NCI-H524 treated with DMSO at 0.1 percent for 48 hours (cell line): ENCODE measurements at regions not wholly inside any gene's neighbourhood (a gene's known extent, or its start where the extent isn't known, plus 50 kb on each side); places are given as distances from the start of the nearest gene placed in this dataset.
A peak's percentile ranks its signal among the peaks of the same experiment; 100 is the strongest.

Experiments used
- DNase-seq: peaks from one replicate; lab custom pipeline; 2025; lab: John Stamatoyannopoulos, UW

- DNase-seq, result peak; percentile 92
Observed at GRCh38 chr15:47506329-47507100, 210.8 kb upstream of the SEMA6D start.

GRCh38 chr15:47507221-47507985, 209.9 kb upstream of the SEMA6D start:
- peak; percentile 100 for DNase-seq

- DNase-seq, result no peak
Observed at GRCh38 chr15:47511261-47511660, 206.0 kb upstream of the SEMA6D start.

- DNase-seq, result peak; percentile 86
Observed at GRCh38 chr15:47513471-47513870, 203.8 kb upstream of the SEMA6D start.

GRCh38 chr15:47514200-47514652, 203.1 kb upstream of the SEMA6D start:
- no peak for DNase-seq

GRCh38 chr15:47516558-47516957, 200.7 kb upstream of the SEMA6D start:
- no peak for DNase-seq

GRCh38 chr15:47516972-47517371, 200.3 kb upstream of the SEMA6D start:
- DNase-seq, result no peak

GRCh38 chr15:47517737-47518136, 199.6 kb upstream of the SEMA6D start:
- DNase-seq, result no peak

- no peak for DNase-seq
Observed at GRCh38 chr15:47523681-47524475, 193.4 kb upstream of the SEMA6D start.

- no peak for DNase-seq
Observed at GRCh38 chr15:47529241-47529640, 188.1 kb upstream of the SEMA6D start.

GRCh38 chr15:47534673-47535072, 182.6 kb upstream of the SEMA6D start:
- no peak for DNase-seq

GRCh38 chr15:47541562-47541961, 175.7 kb upstream of the SEMA6D start:
- DNase-seq, result no peak

GRCh38 chr15:47542312-47542989, 174.9 kb upstream of the SEMA6D start:
- no peak for DNase-seq

- no peak for DNase-seq
Observed at GRCh38 chr15:47548231-47548630, 169.1 kb upstream of the SEMA6D start.

- DNase-seq, result no peak
Observed at GRCh38 chr15:47548986-47549385, 168.3 kb upstream of the SEMA6D start.

GRCh38 chr15:47551079-47551478, 166.2 kb upstream of the SEMA6D start:
- no peak for DNase-seq

- no peak for DNase-seq
Observed at GRCh38 chr15:47551546-47551945, 165.8 kb upstream of the SEMA6D start.

- no peak for DNase-seq
Observed at GRCh38 chr15:47552978-47553608, 164.2 kb upstream of the SEMA6D start.

GRCh38 chr15:47553947-47554346, 163.4 kb upstream of the SEMA6D start:
- DNase-seq, result no peak

- no peak for DNase-seq
Observed at GRCh38 chr15:47561102-47561501, 156.2 kb upstream of the SEMA6D start.

- DNase-seq, result no peak
Observed at GRCh38 chr15:47565949-47566348, 151.4 kb upstream of the SEMA6D start.
